Heart left ventricle (tissue), 13 donors: ENCODE measurements at regions not wholly inside any gene's neighbourhood (a gene's known extent, or its start where the extent isn't known, plus 50 kb on each side); places are given as distances from the start of the nearest gene placed in this dataset.

Experiments used
- CTCF ChIP-seq, 12 donors: fragments of 200-600 bp; sonication (generic) in 4 of 12; IDR thresholded peaks; one replicate each; pipeline versions ENCODE4 v1.5.0 to v1.8.0; 2018 to 2022; ENCODE audit warnings: antibody characterized with exemption in 12 of 12, mild to moderate bottlenecking in 5 of 12
- POLR2A ChIP-seq, 2 donors: fragments of 450-650 bp; IDR thresholded peaks; one replicate each; pipeline ENCODE4 v1.6.1; 2017; ENCODE audit warnings: antibody characterized with exemption in 2 of 2, mild to moderate bottlenecking in 2 of 2, moderate library complexity in 2 of 2
- donor health status: ischemic (EF 13 %, LVEDD 7.1; RV severe dilation, severe dysfunction).
- donor health status: DM: no; HTN: yes; CAD: no.
- donor health status: DM: no; HTN: no; CAD: no.
- donor health status: ischemic (EF 25% LVEDD 6.9; RV normal size, moderate dysfunction).
- donor health status: ischemic (EF 25% LVEDD 5.7; RV mildly dilated, moderate dysfunction).
- donor health status: ischemic (EF 35%, LVEDD 5.7; RV mildly dilated, moderate dysfunction).
- donor health status: nonischemic (EF 11% LVEDD 7.7; RV severe dilation, severe dysfunction).
- donor health status: DM: yes; HTN: yes; CAD: no.
- donor health status: PGD.
- donor health status: ischemic (EF 29% LVEDD 5.4; RV normal size, mild dysfunction).
- donor health status: nonischemic (EF 23%, LVEDD 6.1; RV moderate dilation, normal function).

- TF ChIP-seq POLR2A (IDR thresholded peaks at IDR 0.05) (no peak), CTCF (IDR thresholded peaks at IDR 0.05) (no peak)
These were observed 99.3 kb downstream of the NUDT12 start for GRCh38 chr5:103463261-103463660.
